Activated CD8-positive, alpha-beta memory T cell treated with anti-CD3 and anti-CD28 coated beads, Interleukin-2, amount 50 U/mL, for 48 hours (primary cell): ENCODE measurements at regions not wholly inside any gene's neighbourhood (a gene's known extent, or its start where the extent isn't known, plus 50 kb on each side); places are given as distances from the start of the nearest gene placed in this dataset.

Source experiments
- DNase-seq: peaks from one replicate; pipeline ENCODE4 v3.0.0-alpha.2; 2020

- DNase-seq: no peak
Measured at GRCh38 chr5:109529520-109529919, 119.7 kb upstream of the PJA2 start.

DNA sequence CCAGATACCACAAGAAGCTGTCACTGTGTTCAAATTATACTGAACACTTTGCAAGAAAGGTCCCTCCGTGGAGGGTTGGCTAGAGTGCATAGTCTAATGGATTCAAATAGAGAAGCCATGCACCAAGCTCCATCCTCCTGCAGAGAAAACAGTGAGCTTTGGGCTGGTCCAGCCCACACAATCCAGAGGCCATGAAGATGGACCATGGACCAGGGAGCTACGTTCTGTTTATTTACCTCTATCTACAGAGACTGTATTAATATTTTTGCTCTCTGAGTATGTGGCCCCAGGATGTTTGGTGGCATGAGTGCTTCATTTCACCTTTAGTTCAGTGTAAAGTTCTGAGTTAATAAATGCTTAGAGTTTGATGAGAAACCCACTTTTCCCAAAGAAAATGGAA, 114.8 kb upstream of the PJA2 start:
- no peak for DNase-seq

GRCh38 chr5:109524026-109524425, 114.3 kb upstream of the PJA2 start:
- no peak for DNase-seq

- DNase-seq: no peak
Measured at GRCh38 chr5:109522404-109522803, 112.6 kb upstream of the PJA2 start.

- no peak for DNase-seq
Measured at GRCh38 chr5:109519416-109519815, 109.6 kb upstream of the PJA2 start.

DNA sequence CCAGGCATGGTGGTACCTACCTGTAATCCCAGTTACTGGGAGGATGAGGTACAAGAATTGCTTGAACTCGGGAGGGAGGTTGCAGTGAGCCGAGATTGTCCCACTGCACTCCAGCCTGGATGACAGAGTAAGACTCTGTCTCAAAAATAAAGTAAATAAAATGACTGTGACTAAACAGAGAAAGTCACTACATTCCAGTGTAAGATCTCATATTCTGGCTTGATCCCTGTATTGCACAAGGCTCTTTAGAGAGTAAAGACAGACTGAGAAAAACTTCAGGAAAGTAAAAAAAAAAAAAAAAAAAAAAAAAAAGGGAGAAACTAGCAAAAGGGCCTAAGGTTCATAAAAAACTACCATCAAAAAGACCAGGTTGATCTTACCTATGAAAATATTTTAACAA, 106.6 kb upstream of the PJA2 start:
- DNase-seq: no peak

- DNase-seq: no peak
Measured at GRCh38 chr5:109511980-109512734, 102.4 kb upstream of the PJA2 start.

DNA sequence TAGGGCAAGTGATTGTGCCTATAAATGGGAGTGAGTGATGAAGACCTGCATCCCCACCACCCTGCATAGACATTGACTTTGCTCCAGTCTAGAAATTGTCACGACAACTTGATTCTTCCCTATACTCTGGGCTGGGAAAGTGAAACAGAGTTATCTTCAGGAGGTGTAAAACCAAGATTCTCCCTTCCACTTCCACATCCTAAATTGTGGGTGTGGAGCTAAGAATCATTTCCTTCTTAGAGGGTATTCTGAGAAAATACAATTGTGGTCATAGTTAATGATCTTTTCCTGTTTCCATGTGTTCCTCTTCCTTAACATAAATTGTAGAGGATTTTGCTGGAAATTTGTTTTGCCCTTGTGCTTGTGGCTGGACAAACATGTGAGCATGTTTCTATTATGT, 96.8 kb upstream of the PJA2 start:
- no peak for DNase-seq

DNA sequence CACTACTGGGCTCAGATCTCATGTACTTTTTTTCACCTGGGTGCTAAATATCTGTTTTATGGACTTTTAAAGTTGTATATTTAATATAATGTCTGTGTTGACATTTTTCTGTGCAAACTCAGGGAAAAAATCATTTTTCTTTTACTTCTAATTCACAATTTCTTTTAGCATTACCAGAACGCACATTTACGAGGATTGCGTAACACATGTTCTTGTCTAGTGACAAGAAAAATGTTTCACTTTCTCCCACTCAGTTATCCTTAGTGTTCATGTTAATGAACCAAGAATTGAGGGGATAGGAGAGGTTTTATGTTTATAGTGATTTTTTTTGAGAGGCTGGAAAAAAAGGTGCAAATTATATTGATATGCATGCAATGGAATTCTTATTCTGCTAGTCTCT, 86.3 kb upstream of the PJA2 start:
- DNase-seq: no peak

GRCh38 chr5:109487753-109488420, 78.1 kb upstream of the PJA2 start:
- no peak for DNase-seq

GRCh38 chr5:109486200-109486804, 76.5 kb upstream of the PJA2 start:
- no peak for DNase-seq

- DNase-seq: no peak
Measured at GRCh38 chr5:109485030-109485429, 75.3 kb upstream of the PJA2 start.

DNA sequence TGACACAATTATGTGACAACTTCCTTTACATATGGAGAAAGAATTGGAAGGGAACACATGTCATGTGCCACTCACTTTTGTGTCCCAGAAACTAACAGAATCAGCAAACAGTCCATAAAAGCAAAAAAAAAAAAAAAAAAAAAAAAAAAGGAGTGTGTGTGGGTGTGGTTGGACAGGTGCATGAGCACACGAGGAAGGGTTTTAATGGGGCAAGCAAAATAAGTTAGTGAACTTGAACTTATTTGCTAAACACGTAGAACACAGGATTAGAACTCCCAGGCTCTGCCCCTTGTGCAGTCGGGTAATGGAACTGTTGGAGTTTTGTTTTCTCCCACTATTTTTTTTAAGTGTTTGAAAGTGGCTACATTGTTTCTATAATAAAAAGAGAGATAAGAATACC, 74.8 kb upstream of the PJA2 start:
- DNase-seq: no peak

DNA sequence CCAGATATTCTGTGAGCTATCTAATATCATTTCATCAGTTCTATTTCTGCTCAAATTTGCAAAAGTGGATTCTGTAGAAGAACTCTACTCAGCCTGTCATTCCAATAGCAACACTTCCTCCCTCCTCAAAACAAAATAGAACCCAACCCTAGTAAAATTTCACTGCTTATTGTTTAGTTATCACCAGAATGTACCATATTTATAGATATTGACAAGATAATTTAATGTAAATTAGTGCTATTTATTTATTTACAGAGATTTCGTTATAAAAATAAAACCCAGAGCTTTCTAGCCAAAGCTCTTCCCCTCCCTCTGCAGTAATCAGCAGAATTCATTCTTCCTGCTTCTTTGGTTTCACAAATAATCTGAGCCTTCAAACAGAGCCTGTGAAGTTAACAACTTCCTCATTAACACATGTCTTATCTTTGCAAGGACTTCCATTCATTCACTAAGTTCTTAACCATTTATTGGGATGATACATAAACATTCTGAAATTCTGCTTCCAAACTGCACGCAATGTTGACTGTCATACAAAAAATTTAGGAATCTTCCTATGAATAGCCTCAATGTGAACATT, 73.7 kb upstream of the PJA2 start:
- DNase-seq: no peak

- no peak for DNase-seq
Measured at GRCh38 chr5:109482748-109483147, 73.0 kb upstream of the PJA2 start.

DNA sequence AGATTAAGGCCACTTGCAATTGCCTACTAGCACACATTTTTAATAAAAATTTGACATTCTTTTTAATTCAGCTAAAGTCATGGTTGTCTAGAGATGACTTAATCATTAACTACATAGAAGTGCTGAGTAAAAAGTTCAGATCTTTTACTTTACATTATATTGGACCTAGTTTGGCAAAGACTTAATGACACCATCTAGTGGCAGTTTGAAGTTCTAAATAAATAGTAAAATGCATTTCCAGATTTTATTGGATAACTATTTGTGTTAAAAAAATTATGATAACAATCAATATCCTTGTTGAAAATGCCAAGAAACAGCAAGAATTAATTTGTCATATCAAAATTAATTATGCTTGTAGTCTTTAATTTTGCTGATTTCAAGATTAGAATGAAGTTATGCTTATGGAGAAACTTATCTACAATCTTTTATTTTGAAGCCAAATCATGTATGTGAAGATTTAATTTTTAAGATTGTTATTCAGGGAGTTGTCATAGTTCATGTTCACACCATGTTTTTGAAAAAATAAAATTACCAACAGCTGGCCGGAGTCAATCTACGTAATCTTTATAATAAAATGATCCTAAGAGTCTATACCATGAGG, 69.6 kb upstream of the PJA2 start:
- no peak for DNase-seq

GRCh38 chr5:109478830-109479229, 69.1 kb upstream of the PJA2 start:
- DNase-seq: no peak

- DNase-seq: no peak
Measured at GRCh38 chr5:109476292-109476691, 66.5 kb upstream of the PJA2 start.

DNA sequence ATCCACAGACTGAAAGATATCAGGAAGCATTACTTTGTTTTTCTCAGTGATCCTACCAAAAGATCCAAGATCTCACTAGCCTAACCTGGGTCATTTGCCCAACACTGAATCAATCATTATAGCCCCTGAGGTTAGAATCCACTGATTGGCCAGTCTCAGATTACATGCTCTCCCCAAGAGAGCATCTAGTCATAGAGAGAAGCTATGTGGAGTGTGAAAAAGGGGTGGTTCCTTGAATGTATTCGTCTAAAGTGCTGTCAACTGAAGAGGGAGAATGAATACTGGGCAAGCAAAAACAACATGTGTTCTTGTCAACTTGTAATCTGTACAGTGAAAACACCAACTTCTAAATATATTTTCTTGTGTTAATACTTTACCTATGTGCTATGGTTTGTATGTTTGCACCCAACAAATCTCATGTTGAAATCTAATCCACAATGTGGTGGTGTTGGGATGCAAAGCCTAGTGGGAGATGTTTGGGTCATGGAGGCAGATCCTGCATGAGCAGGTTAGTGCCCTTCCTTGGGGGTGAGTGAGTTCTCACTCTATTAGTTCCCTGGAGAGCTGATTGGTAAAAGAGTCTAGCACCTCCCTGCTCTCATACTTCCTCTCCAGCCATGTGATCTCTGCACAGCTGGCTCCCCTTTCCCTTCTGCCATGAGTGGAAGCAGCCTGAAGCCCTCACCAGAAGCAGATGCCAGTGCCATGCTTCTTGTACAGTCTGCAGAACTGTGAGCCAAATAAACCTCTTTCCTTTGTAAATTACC, 60.3 kb upstream of the PJA2 start:
- no peak for DNase-seq

DNA sequence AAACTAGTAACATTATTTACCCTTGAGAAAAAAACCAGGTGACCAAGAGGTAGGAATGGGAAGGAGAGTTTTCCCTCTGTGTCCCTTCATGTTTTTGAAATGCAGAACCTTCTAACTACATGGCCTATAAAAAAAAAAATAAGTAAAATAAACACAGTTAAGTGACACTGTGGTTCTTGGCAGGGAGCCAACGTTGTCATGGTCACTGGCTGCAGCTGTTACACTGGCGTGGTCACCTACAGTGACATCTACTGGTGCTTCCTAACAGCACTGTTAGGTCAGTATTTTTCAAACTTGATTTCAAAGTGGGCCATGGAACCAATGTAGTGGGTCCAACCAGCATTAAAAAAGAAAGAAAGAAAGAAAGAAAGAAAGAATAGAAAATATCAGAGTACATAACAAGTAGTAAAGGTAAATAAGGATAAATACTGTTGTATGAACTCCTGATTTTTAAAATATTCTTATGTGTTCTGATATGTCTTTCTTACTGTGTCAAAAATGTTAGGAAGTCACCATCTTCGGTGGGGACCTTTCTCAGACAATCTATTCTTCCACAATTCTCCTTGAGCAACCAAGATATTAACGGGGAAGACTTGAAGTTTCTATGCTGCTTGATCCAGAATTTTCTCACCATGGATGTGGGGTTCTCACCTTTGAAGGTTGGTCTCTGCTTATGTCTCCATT, 59.1 kb upstream of the PJA2 start:
- DNase-seq: peak; percentile 85

- DNase-seq: no peak
Measured at GRCh38 chr5:109468288-109468676, 58.5 kb upstream of the PJA2 start.

DNA sequence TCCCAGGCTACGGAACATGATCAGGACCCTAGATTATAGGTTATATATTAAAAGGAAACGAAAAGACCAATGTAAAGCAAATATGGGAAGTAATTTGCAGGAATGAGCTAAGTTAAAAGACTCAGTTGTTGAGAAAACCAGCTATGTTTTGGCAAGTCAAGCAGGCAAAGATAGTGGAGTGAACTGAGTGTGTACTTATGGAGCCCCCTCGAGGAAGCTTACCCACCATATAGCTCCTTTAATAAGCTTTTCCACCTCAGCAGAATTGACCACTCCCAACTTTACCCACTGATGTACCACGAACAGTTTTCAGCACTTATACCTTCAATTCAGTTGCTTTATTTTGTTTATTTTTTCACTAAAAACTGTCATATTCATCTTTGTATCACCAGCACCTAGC, 57.3 kb upstream of the PJA2 start:
- no peak for DNase-seq
